GM18499 (cell line): ENCODE measurements at regions not wholly inside any gene's neighbourhood (a gene's known extent, or its start where the extent isn't known, plus 50 kb on each side); places are given as distances from the start of the nearest gene placed in this dataset.
"Not testable (repeated sequence)": the region's sequence is repeated elsewhere in the genome, so short reads cannot be mapped to it uniquely, and the experiment has no call there.

Source experiments
- ATAC-seq: cut with Tn5 transposase; IDR thresholded peaks from one replicate; pipeline ENCODE4 v1.9.1; 2021; ENCODE audit warnings: moderate number of reproducible peaks; ENCODE audit not compliant: insufficient read depth, unreplicated experiment

DNA sequence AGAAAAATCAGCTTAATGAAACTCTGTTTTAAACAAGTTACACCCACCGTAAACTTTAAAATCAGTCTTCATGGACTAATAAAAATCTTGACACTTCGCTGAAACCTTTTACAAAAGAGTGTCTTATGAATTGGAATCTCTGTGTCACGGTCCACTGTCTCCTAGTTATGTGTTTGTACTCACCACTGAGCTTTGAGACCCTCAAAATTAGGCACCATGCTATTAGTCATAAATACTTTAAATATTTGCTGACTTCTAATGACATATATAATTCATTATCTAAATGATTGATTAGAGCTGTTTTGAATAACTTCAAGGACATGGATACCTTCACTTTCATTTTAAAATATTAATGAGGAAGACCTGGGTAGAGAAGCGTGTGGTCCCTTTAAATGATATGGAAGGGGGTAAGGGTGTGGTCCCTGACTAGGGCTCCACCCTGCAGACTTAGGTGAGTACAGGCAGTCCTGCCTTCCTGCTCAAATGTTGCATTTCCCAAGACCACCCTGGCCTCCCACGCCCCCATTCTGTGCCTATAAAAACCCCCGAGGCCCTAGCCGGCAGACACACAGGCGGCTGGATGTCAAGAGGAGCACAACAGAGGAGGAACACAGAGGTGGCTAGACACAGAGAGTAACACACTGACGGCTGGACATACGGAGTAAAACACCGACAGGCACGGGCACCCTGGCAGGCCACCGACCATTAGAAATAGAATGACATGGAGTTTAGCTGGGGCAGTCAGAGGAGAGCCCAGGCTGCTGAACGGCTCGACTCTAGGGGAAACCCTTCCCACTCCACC, 179.0 kb upstream of the CDH9 start:
- no peak for ATAC-seq

- ATAC-seq, result no peak
Measured at GRCh38 chr5:27216367-27216950, 178.1 kb upstream of the CDH9 start.

- ATAC-seq, result no peak
Measured at GRCh38 chr5:27208051-27208450, 169.7 kb upstream of the CDH9 start.

DNA sequence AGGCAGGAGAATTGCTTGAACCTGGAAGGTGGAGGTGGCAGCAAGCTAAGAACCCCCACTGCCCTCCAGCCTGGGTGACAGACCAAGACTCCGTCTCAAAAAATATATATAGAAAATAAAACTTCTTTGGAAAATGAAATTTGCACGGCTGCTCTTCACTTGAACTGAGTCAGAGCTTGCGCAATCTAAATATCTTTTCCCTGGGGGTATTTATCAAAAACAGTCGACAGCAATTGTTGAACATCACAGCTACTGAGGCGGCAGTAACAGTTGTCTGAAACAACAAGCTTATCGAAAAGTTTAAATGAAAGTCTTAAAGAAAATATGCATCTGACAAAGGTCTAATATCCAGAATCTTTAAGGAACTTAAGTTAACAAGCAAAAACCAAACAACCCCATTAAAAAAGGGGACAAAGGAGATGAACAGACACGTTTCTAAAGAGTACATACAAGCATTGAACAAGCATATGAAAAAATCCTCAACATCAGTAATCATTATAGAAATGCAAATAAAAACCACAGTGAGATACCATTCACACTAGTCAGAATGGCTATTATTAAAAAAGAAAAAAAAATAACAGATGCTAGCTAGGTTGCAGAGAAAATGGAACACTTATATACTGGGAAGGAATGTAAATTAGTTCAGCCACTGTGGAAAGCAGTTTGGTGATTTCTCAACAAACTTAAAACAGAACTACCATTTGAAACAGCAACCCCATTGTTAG, 153.6 kb upstream of the CDH9 start:
- ATAC-seq, result no peak

DNA sequence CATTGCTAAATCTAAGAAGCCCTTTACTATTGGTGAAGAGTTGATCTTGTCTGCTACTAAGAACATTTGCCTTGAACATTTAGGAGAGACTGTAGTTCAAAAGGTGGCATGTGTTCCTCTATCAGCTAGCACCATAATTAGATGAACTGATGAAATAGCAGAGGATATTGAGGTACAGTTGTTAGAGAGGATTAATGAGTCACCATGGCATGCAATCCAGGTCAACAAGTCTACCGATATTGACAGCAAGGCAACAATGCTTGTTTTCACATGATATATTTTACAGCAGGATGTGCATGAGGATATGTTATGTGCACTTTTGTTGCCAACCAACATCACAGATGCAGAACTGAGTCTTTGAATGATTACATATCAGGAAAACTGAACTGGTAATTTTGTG, 134.3 kb upstream of the CDH9 start:
- no peak for ATAC-seq

DNA sequence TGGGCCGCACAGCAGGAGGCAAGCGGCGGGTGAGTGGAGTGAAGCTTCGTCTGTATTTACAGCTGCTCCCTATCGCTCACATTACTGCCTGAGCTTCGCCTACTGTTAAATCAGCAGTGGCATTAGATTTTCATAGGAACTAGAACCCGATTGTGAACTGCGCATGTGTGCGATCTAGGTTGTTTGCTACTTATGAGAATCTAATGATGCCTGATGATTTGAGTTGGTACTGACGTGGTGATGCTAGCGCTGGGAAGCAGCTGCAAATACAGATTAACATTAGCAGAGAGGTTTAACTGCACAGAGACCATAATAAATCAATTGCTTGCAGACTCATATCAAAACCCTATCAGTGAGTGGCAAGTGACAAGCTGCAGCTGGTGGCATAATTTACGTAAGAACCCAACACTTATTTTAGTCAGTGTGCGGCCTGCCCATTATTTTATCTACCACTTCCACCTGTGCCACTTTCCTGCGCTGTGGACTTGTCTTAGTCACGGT, 133.4 kb upstream of the CDH9 start:
- ATAC-seq, result no peak

- ATAC-seq, result no peak
Measured at GRCh38 chr5:27158775-27159174, 120.4 kb upstream of the CDH9 start.

DNA sequence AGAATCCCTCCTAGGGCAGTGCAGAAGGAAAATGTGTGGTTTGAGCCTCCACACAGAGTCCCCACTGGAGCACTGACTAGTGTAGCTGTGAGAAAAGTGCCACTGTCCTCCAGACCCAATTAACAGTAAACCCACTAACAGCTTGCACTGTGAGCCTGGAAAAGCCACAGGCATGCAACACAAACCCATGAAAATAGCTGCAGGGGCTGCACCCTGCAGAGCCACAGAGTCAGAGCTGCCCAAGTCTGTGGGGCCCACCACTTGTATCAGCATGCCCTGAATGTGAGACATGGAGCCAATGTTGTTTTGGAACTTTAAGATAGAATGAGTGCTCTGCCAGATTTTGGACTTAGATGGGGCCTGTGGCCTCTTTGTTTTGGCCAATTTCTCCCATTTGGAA, 119.8 kb upstream of the CDH9 start:
- ATAC-seq, result no peak

GRCh38 chr5:27144456-27144855, 106.1 kb upstream of the CDH9 start:
- ATAC-seq, result no peak

DNA sequence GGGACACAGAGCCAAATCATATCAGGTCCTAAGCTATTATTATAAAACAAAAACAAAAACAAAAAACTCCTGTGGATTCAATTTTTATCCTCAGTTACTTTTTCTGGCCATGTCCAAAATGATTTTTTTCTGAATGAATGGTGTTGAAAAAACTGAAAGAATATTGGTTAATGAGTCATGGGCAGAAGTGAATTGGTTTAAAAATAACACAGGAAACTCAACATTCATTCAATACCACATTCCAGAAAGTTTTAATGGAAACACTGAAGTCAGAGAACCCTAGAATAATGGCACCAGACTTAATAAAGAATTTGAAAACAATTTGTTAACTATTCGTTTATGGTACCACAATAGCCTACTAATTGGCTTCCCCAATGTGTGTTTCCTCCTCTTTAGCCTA, 102.4 kb upstream of the CDH9 start:
- ATAC-seq, result no peak

- ATAC-seq, result no peak
Measured at GRCh38 chr5:27130587-27130986, 92.2 kb upstream of the CDH9 start.

DNA sequence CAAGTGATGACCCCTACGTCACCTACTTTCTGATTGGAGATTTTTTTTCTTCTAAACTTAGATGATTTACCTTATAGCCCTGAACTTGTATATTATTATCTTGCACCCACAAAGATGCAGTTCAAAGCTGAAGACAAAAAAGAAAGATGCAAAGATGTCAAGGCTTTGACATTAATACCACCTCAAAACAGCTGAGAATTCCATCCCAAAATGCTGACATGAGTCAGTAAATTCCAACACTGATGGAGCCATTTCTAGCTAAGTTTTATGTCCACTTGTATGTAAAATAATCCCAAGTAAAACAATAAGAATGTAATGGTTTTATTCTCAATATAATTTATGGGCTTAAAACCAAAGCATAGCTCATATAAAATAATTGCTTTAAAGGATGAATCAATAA, 91.5 kb upstream of the CDH9 start:
- ATAC-seq, result no peak

- ATAC-seq, result no peak
Measured at GRCh38 chr5:27125856-27126255, 87.5 kb upstream of the CDH9 start.

DNA sequence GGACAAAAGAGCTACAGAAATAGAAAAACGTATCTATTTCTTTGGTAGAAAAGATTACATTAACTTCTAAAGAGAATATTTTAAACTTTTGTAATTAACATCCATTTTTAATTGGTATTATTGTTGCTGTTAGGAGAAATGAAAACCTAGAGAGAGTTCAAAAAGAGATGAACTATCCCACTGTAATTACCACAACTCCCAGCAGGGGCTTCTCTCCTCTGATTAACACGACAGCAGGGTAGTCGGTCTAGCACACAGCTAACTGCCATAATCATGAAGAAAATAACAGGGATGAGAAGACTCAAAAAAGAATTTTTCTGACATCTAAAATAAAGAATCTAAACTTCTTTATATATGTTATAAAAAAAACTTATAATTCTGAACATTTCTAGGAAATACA, 86.2 kb upstream of the CDH9 start:
- ATAC-seq, result no peak

- not testable (repeated sequence) for ATAC-seq
Measured at GRCh38 chr5:27119736-27120321, 81.4 kb upstream of the CDH9 start.

- no peak for ATAC-seq
Measured at GRCh38 chr5:27103486-27103885, 65.1 kb upstream of the CDH9 start.

- not testable (repeated sequence) for ATAC-seq
Measured at GRCh38 chr5:27095761-27096160, 57.4 kb upstream of the CDH9 start.

DNA sequence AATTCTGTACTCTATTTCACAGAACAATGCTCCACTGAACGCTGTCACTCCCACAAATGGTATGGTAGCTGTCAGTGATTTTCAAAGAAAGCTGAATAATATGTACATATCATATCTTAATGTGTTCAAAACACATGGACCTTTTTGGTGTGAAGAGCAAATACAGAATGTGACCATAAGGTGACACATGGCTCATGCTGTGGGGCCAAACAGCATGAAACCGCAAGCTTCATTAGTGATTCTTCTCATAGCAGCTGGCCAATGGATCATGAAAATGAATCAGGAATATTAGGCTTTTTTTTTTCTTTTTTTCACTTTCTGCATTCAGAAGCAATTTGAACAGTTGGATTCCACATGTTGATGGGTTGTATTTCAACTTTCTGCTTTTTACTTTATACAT, 54.9 kb upstream of the CDH9 start:
- no peak for ATAC-seq

GRCh38 chr5:27091858-27092257, 53.5 kb upstream of the CDH9 start:
- ATAC-seq, result no peak

- not testable (repeated sequence) for ATAC-seq
Measured at GRCh38 chr5:27088822-27089221, 50.4 kb upstream of the CDH9 start.
